ENCODE measurements at regions not wholly inside any gene's neighbourhood (a gene's known extent, or its start where the extent isn't known, plus 50 kb on each side); places are given as distances from the start of the nearest gene placed in this dataset.
"Not testable (repeated sequence)": the region's sequence is repeated elsewhere in the genome, so short reads cannot be mapped to it uniquely, and the experiment has no call there.

DNA sequence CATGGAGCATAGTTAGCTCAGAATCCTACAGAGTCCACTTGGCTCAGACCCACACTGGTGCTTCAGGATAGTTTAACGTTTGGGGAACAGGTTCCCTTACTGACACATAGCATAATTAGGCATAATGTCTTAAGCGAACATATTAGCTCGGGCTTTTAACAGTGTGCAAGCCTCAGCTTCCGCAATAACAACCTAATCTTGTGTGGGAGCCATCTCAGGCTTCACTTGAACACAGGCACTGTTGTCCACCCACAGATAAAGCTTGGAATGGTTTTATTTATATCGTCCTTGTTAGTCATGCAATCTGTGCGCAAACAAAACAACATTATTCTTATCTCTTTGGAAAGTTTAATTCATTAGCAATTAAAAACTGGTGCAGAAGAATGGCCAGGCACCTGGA is 293.5 kb upstream of the NOTCH2NLA start:
- TF ChIP-seq, protein P1, sequence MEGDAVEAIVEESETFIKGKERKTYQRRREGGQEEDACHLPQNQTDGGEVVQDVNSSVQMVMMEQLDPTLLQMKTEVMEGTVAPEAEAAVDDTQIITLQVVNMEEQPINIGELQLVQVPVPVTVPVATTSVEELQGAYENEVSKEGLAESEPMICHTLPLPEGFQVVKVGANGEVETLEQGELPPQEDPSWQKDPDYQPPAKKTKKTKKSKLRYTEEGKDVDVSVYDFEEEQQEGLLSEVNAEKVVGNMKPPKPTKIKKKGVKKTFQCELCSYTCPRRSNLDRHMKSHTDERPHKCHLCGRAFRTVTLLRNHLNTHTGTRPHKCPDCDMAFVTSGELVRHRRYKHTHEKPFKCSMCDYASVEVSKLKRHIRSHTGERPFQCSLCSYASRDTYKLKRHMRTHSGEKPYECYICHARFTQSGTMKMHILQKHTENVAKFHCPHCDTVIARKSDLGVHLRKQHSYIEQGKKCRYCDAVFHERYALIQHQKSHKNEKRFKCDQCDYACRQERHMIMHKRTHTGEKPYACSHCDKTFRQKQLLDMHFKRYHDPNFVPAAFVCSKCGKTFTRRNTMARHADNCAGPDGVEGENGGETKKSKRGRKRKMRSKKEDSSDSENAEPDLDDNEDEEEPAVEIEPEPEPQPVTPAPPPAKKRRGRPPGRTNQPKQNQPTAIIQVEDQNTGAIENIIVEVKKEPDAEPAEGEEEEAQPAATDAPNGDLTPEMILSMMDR (IDR thresholded peaks at IDR 0.05): not testable (repeated sequence)
- TF ChIP-seq, protein P2, sequence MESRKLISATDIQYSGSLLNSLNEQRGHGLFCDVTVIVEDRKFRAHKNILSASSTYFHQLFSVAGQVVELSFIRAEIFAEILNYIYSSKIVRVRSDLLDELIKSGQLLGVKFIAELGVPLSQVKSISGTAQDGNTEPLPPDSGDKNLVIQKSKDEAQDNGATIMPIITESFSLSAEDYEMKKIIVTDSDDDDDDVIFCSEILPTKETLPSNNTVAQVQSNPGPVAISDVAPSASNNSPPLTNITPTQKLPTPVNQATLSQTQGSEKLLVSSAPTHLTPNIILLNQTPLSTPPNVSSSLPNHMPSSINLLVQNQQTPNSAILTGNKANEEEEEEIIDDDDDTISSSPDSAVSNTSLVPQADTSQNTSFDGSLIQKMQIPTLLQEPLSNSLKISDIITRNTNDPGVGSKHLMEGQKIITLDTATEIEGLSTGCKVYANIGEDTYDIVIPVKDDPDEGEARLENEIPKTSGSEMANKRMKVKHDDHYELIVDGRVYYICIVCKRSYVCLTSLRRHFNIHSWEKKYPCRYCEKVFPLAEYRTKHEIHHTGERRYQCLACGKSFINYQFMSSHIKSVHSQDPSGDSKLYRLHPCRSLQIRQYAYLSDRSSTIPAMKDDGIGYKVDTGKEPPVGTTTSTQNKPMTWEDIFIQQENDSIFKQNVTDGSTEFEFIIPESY (IDR thresholded peaks at IDR 0.05; ENCODE audit: borderline replicate concordance, low read depth): not testable (repeated sequence)
- TF ChIP-seq TAF1 (IDR thresholded peaks at IDR 0.05; ENCODE audit: borderline replicate concordance, low read depth, low read length); EP300 (IDR thresholded peaks at IDR 0.05; ENCODE audit: borderline replicate concordance in 1 of 2, low read depth in 1 of 2, low read length in 1 of 2); TCF12 (IDR thresholded peaks at IDR 0.05); NFIC (IDR thresholded peaks at IDR 0.05; ENCODE audit: borderline replicate concordance); SMC3 (IDR thresholded peaks at IDR 0.05; ENCODE audit: low read depth, low read length); FOSL2 (IDR thresholded peaks at IDR 0.05; ENCODE audit: borderline replicate concordance, low read depth): not testable (repeated sequence)
- TF ChIP-seq, protein P3, sequence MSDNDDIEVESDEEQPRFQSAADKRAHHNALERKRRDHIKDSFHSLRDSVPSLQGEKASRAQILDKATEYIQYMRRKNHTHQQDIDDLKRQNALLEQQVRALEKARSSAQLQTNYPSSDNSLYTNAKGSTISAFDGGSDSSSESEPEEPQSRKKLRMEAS (IDR thresholded peaks at IDR 0.05; ENCODE audit: low read depth): not testable (repeated sequence)
- TF ChIP-seq, protein P4, sequence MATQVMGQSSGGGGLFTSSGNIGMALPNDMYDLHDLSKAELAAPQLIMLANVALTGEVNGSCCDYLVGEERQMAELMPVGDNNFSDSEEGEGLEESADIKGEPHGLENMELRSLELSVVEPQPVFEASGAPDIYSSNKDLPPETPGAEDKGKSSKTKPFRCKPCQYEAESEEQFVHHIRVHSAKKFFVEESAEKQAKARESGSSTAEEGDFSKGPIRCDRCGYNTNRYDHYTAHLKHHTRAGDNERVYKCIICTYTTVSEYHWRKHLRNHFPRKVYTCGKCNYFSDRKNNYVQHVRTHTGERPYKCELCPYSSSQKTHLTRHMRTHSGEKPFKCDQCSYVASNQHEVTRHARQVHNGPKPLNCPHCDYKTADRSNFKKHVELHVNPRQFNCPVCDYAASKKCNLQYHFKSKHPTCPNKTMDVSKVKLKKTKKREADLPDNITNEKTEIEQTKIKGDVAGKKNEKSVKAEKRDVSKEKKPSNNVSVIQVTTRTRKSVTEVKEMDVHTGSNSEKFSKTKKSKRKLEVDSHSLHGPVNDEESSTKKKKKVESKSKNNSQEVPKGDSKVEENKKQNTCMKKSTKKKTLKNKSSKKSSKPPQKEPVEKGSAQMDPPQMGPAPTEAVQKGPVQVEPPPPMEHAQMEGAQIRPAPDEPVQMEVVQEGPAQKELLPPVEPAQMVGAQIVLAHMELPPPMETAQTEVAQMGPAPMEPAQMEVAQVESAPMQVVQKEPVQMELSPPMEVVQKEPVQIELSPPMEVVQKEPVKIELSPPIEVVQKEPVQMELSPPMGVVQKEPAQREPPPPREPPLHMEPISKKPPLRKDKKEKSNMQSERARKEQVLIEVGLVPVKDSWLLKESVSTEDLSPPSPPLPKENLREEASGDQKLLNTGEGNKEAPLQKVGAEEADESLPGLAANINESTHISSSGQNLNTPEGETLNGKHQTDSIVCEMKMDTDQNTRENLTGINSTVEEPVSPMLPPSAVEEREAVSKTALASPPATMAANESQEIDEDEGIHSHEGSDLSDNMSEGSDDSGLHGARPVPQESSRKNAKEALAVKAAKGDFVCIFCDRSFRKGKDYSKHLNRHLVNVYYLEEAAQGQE (IDR thresholded peaks at IDR 0.05; ENCODE audit: low read depth, low read length): not testable (repeated sequence)

Data from SK-N-SH (cell line).